Activated CD8-positive, alpha-beta T cell treated with anti-CD3 and anti-CD28 coated beads, Interleukin-2, amount 10 ng/mL, durations not matched to agents 7 days and 5 days (primary cell): ENCODE measurements at regions not wholly inside any gene's neighbourhood (a gene's known extent, or its start where the extent isn't known, plus 50 kb on each side); places are given as distances from the start of the nearest gene placed in this dataset.

Source experiments
- ATAC-seq: fragments of 150-1000 bp; cut with Tn5 transposase; one replicate; pipeline ENCODE4 v1.10.0; 2021; ENCODE audit warnings: moderate library complexity
- CTCF ChIA-PET: fragments of 350-600 bp; sonication (Branson Sonifier 250); formaldehyde crosslinking; loops from one replicate; lab custom pipeline; 2021; ENCODE audit warnings: antibody characterized with exemption; lab: Charles Lee
- POLR2A ChIA-PET: fragments of 350-600 bp; sonication (Branson Sonifier 250); formaldehyde crosslinking; loops from one replicate; lab custom pipeline; 2021; ENCODE audit warnings: antibody characterized with exemption; lab: Charles Lee
- DNase-seq: peaks from one replicate; pipeline ENCODE4 v3.0.0-alpha.2; 2020
- H3K27ac Mint-ChIP-seq: one replicate; pipeline ENCODE4 v1.8.0; 2021; ENCODE audit warnings: mild to moderate bottlenecking, mixed read lengths
- H3K27me3 Mint-ChIP-seq: one replicate; pipeline ENCODE4 v1.8.0; 2021; ENCODE audit warnings: low read depth, mixed read lengths
- H3K36me3 Mint-ChIP-seq: one replicate; pipeline ENCODE4 v1.8.0; 2021; ENCODE audit warnings: low read depth, mixed read lengths
- H3K4me1 Mint-ChIP-seq: one replicate; pipeline ENCODE4 v1.8.0; 2021; ENCODE audit warnings: low read depth, mixed read lengths
- H3K4me3 Mint-ChIP-seq: one replicate; pipeline ENCODE4 v1.8.0; 2021; ENCODE audit warnings: mild to moderate bottlenecking, mixed read lengths
- H3K9me3 Mint-ChIP-seq: one replicate; pipeline ENCODE4 v1.8.0; 2022; ENCODE audit warnings: mixed read lengths; ENCODE audit not compliant: insufficient read depth

- H3K4me1 Mint-ChIP-seq: peaks cover 21% of the 10 kb centered on the region
- H3K27me3 Mint-ChIP-seq: peaks cover 7% of the 10 kb centered on the region
- CTCF ChIA-PET: interaction anchor here (0.9 to 1.5 kb wide), 2 partner anchors 13 to 453 kb away, joined by 3 to 4 read pairs; no protein-coding TSS in a partner anchor
- ATAC-seq: peak; percentile 85
- POLR2A ChIA-PET: no interaction called here
- peak overlapping the region; percentile 27 for H3K27ac Mint-ChIP-seq
- no peaks in the 10 kb centered on the region for H3K9me3 Mint-ChIP-seq
- DNase-seq: peak; percentile 68
- H3K36me3 Mint-ChIP-seq: no peaks in the 10 kb centered on the region
- no peak overlapping the region for H3K4me3 Mint-ChIP-seq
Measured at GRCh38 chr10:78742730-78743615, 325.8 kb upstream of the ZMIZ1 start.

GRCh38 chr10:78744056-78744455, 324.7 kb upstream of the ZMIZ1 start:
- no peak for ATAC-seq
- Mint-ChIP-seq H3K36me3 (no peaks in the 10 kb centered on the region), H3K4me1 (peaks cover 21% of the 10 kb centered on the region), H3K9me3 (no peaks in the 10 kb centered on the region), H3K4me3 (no peak overlapping the region), H3K27me3 (peaks cover 10% of the 10 kb centered on the region), H3K27ac (no peak overlapping the region)
- no peak for DNase-seq
- ChIA-PET CTCF (no interaction called here), POLR2A (no interaction called here)

- no peaks in the 10 kb centered on the region for H3K9me3 Mint-ChIP-seq
- H3K27ac Mint-ChIP-seq: no peak overlapping the region
- POLR2A ChIA-PET: no interaction called here
- DNase-seq (no peak), ATAC-seq (no peak)
- no peaks in the 10 kb centered on the region for H3K36me3 Mint-ChIP-seq
- peaks cover 12% of the 10 kb centered on the region for H3K27me3 Mint-ChIP-seq
- CTCF ChIA-PET: no interaction called here
- no peak overlapping the region for H3K4me3 Mint-ChIP-seq
- peaks cover 21% of the 10 kb centered on the region for H3K4me1 Mint-ChIP-seq
Measured at GRCh38 chr10:78744491-78745090, 324.2 kb upstream of the ZMIZ1 start.

GRCh38 chr10:78745441-78745840, 323.3 kb upstream of the ZMIZ1 start:
- no peaks in the 10 kb centered on the region for H3K36me3 Mint-ChIP-seq
- no peak for DNase-seq
- no peak overlapping the region for H3K4me3 Mint-ChIP-seq
- peaks cover 7% of the 10 kb centered on the region for H3K27me3 Mint-ChIP-seq
- ATAC-seq: no peak
- ChIA-PET CTCF (no interaction called here), POLR2A (no interaction called here)
- peaks cover 26% of the 10 kb centered on the region for H3K4me1 Mint-ChIP-seq
- no peak overlapping the region for H3K27ac Mint-ChIP-seq
- H3K9me3 Mint-ChIP-seq: no peaks in the 10 kb centered on the region

GRCh38 chr10:78746155-78746763, 322.5 kb upstream of the ZMIZ1 start:
- Mint-ChIP-seq H3K9me3 (no peaks in the 10 kb centered on the region), H3K4me1 (peaks cover 26% of the 10 kb centered on the region), H3K27me3 (peaks cover 7% of the 10 kb centered on the region), H3K36me3 (no peaks in the 10 kb centered on the region), H3K27ac (no peak overlapping the region), H3K4me3 (no peak overlapping the region)
- ATAC-seq (no peak), DNase-seq (no peak)
- ChIA-PET POLR2A (interaction anchor here (0.8 kb wide), 1 partner anchor 21 kb away, joined by 3 read pairs; no protein-coding TSS in a partner anchor), CTCF (no interaction called here)

GRCh38 chr10:78747401-78748234, 321.1 kb upstream of the ZMIZ1 start:
- no peaks in the 10 kb centered on the region for H3K9me3 Mint-ChIP-seq
- CTCF ChIA-PET: no interaction called here
- ATAC-seq (no peak), DNase-seq (no peak)
- H3K27ac Mint-ChIP-seq: no peak overlapping the region
- peaks cover 18% of the 10 kb centered on the region for H3K4me1 Mint-ChIP-seq
- H3K36me3 Mint-ChIP-seq: no peaks in the 10 kb centered on the region
- POLR2A ChIA-PET: interaction anchor here (0.8 kb wide), 1 partner anchor 19 kb away, joined by 3 read pairs; no protein-coding TSS in a partner anchor
- H3K27me3 Mint-ChIP-seq: peaks cover 8% of the 10 kb centered on the region
- no peak overlapping the region for H3K4me3 Mint-ChIP-seq

- Mint-ChIP-seq H3K27ac (no peak overlapping the region), H3K36me3 (no peaks in the 10 kb centered on the region), H3K27me3 (peaks cover 8% of the 10 kb centered on the region), H3K4me1 (peaks cover 13% of the 10 kb centered on the region), H3K9me3 (no peaks in the 10 kb centered on the region), H3K4me3 (no peak overlapping the region)
- ChIA-PET POLR2A (no interaction called here), CTCF (no interaction called here)
- DNase-seq (no peak), ATAC-seq (no peak)
Measured at GRCh38 chr10:78748235-78748533, 320.6 kb upstream of the ZMIZ1 start.

- ChIA-PET POLR2A (interaction anchor here (0.6 kb wide), 1 partner anchor 228 kb away, joined by 3 read pairs; no protein-coding TSS in a partner anchor), CTCF (no interaction called here)
- H3K27me3 Mint-ChIP-seq: peaks cover 16% of the 10 kb centered on the region
- peaks cover 5% of the 10 kb centered on the region for H3K4me1 Mint-ChIP-seq
- ATAC-seq: no peak
- no peaks in the 10 kb centered on the region for H3K9me3 Mint-ChIP-seq
- H3K4me3 Mint-ChIP-seq: no peak overlapping the region
- H3K36me3 Mint-ChIP-seq: no peaks in the 10 kb centered on the region
- H3K27ac Mint-ChIP-seq: no peak overlapping the region
- no peak for DNase-seq
Measured at GRCh38 chr10:78749200-78749599, 319.6 kb upstream of the ZMIZ1 start.

GRCh38 chr10:78749898-78750297, 318.9 kb upstream of the ZMIZ1 start:
- Mint-ChIP-seq H3K36me3 (no peaks in the 10 kb centered on the region), H3K4me3 (no peak overlapping the region), H3K27me3 (peaks cover 18% of the 10 kb centered on the region), H3K27ac (no peak overlapping the region), H3K9me3 (no peaks in the 10 kb centered on the region), H3K4me1 (peaks cover 7% of the 10 kb centered on the region)
- CTCF ChIA-PET: interaction anchor here (0.9 kb wide), 1 partner anchor 225 kb away, joined by 3 read pairs; no protein-coding TSS in a partner anchor
- POLR2A ChIA-PET: no interaction called here
- no peak for ATAC-seq
- DNase-seq: no peak

- CTCF ChIA-PET: interaction anchor here (0.9 kb wide), 1 partner anchor 225 kb away, joined by 3 read pairs; no protein-coding TSS in a partner anchor
Measured at GRCh38 chr10:78750418-78750817, 318.3 kb upstream of the ZMIZ1 start.

GRCh38 chr10:78751716-78752115, 317.1 kb upstream of the ZMIZ1 start:
- ATAC-seq (no peak), DNase-seq (no peak)
- Mint-ChIP-seq H3K4me1 (peaks cover 11% of the 10 kb centered on the region), H3K9me3 (no peaks in the 10 kb centered on the region), H3K4me3 (no peak overlapping the region), H3K36me3 (no peaks in the 10 kb centered on the region), H3K27ac (no peak overlapping the region), H3K27me3 (peaks cover 25% of the 10 kb centered on the region)
- ChIA-PET CTCF (interaction anchor here (1.4 kb wide), 1 partner anchor 11 kb away, joined by 3 read pairs; no protein-coding TSS in a partner anchor), POLR2A (no interaction called here)

More at GRCh38 chr10:78750418-78750817, 318.3 kb upstream of the ZMIZ1 start:
- ATAC-seq: no peak
- Mint-ChIP-seq H3K4me1 (peaks cover 7% of the 10 kb centered on the region), H3K36me3 (no peaks in the 10 kb centered on the region), H3K9me3 (no peaks in the 10 kb centered on the region), H3K4me3 (no peak overlapping the region), H3K27me3 (peaks cover 22% of the 10 kb centered on the region), H3K27ac (no peak overlapping the region)
- POLR2A ChIA-PET: no interaction called here
- DNase-seq: no peak
